ENCODE measurements at regions not wholly inside any gene's neighbourhood (a gene's known extent, or its start where the extent isn't known, plus 50 kb on each side); places are given as distances from the start of the nearest gene placed in this dataset.

GRCh38 chr16:20259541-20259940, 67.8 kb downstream of the GP2 start:
- Histone ChIP-seq H3K36me3 (ENCODE audit: control insufficient read depth, insufficient read depth, low read length) (no peaks in the 10 kb centered on the region), H3K27me3 (ENCODE audit: control insufficient read depth, insufficient read depth, low read length) (no peaks in the 10 kb centered on the region), H3K4me3 (ENCODE audit: low read depth, low read length) (no peak overlapping the region), H3K4me1 (ENCODE audit: control insufficient read depth, insufficient read depth, low read length) (no peaks in the 10 kb centered on the region), H3K9ac (ENCODE audit: low read depth, low read length) (no peak overlapping the region), H3K9me3 (ENCODE audit: control insufficient read depth, insufficient read depth, low read length) (no peaks in the 10 kb centered on the region)

DNA sequence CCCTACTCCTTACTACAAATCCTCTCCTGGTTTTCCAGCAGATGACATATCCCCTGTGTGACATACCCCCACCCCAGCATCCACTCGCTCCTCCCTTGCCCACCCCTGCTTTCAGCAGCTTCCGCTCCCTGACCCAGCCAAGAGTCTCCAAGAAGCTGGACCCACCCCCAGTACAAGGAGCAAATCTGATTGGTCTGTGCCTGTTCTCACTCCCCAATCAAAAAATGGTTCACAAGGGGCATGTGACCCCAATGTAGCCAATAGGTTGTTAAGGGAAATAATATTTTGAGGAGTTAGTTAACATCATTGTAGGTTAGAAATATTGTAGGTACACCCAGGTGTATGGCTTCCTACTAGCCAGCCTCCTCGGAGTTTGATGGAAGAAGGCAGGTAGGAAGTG, 70.1 kb downstream of the GP2 start:
- no peaks in the 10 kb centered on the region for H3K27me3 ChIP-seq (ENCODE audit: control insufficient read depth, insufficient read depth, low read length)
- H3K9ac ChIP-seq (ENCODE audit: low read depth, low read length), result no peak overlapping the region
- H3K9me3 ChIP-seq (ENCODE audit: control insufficient read depth, insufficient read depth, low read length), result no peaks in the 10 kb centered on the region
- H3K4me1 ChIP-seq (ENCODE audit: control insufficient read depth, insufficient read depth, low read length), result no peaks in the 10 kb centered on the region
- H3K4me3 ChIP-seq (ENCODE audit: low read depth, low read length), result no peak overlapping the region
- H3K36me3 ChIP-seq (ENCODE audit: control insufficient read depth, insufficient read depth, low read length), result no peaks in the 10 kb centered on the region

DNA sequence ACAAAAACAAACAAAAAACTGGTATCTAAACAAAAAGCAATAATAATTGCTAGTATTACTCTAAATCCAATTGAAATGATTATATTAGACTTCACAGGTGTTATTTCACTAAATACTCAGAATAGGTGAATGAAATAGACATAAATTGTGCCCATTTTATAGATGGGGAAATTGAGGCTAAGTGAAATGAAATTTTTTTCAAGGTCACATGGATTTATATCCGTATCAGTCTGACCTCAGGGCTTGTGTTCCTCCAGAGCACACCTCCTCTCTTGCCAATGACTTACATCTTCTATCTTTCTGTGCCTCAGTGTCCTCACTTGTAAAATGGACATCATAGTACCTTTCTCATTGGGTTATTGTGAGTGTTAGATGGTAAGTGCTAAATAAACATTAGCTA, 72.3 kb downstream of the GP2 start:
- Histone ChIP-seq H3K9ac (ENCODE audit: low read depth, low read length) (no peak overlapping the region), H3K4me3 (ENCODE audit: low read depth, low read length) (no peak overlapping the region), H3K9me3 (ENCODE audit: control insufficient read depth, insufficient read depth, low read length) (no peaks in the 10 kb centered on the region), H3K4me1 (ENCODE audit: control insufficient read depth, insufficient read depth, low read length) (no peaks in the 10 kb centered on the region), H3K36me3 (ENCODE audit: control insufficient read depth, insufficient read depth, low read length) (no peaks in the 10 kb centered on the region), H3K27me3 (ENCODE audit: control insufficient read depth, insufficient read depth, low read length) (no peaks in the 10 kb centered on the region)

DNA sequence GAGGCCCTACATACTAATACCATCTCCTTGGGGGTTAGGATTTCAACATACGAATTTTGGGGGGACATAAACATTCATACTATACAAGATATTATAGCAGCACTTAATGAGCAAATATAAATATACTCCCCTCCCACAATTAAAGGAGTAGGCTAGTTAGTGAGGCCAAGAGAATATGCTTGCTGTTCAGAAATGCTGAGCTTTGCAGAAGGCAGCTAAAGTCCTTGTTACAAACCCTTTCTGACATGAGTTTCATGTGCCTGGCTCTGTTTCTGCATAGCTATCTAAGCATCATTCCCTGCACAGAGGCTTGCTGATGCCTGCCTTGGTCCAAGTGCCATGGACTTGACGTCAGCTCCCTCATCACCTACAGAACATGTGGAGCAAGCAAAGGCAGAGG, 73.5 kb downstream of the GP2 start:
- Histone ChIP-seq H3K27me3 (ENCODE audit: control insufficient read depth, insufficient read depth, low read length) (no peaks in the 10 kb centered on the region), H3K36me3 (ENCODE audit: control insufficient read depth, insufficient read depth, low read length) (no peaks in the 10 kb centered on the region), H3K4me1 (ENCODE audit: control insufficient read depth, insufficient read depth, low read length) (no peaks in the 10 kb centered on the region), H3K4me3 (ENCODE audit: low read depth, low read length) (no peak overlapping the region), H3K9me3 (ENCODE audit: control insufficient read depth, insufficient read depth, low read length) (no peaks in the 10 kb centered on the region), H3K9ac (ENCODE audit: low read depth, low read length) (no peak overlapping the region)

GRCh38 chr16:20249211-20249610, 78.1 kb downstream of the GP2 start:
- Histone ChIP-seq H3K27me3 (ENCODE audit: control insufficient read depth, insufficient read depth, low read length) (no peaks in the 10 kb centered on the region), H3K4me1 (ENCODE audit: control insufficient read depth, insufficient read depth, low read length) (peaks cover under 1% of the 10 kb centered on the region), H3K9me3 (ENCODE audit: control insufficient read depth, insufficient read depth, low read length) (no peaks in the 10 kb centered on the region), H3K36me3 (ENCODE audit: control insufficient read depth, insufficient read depth, low read length) (no peaks in the 10 kb centered on the region), H3K9ac (ENCODE audit: low read depth, low read length) (no peak overlapping the region), H3K4me3 (ENCODE audit: low read depth, low read length) (no peak overlapping the region)

GRCh38 chr16:20247076-20247475, 80.2 kb downstream of the GP2 start:
- no peaks in the 10 kb centered on the region for H3K9me3 ChIP-seq (ENCODE audit: control insufficient read depth, insufficient read depth, low read length)
- no peak overlapping the region for H3K9ac ChIP-seq (ENCODE audit: low read depth, low read length)
- H3K36me3 ChIP-seq (ENCODE audit: control insufficient read depth, insufficient read depth, low read length), result no peaks in the 10 kb centered on the region
- no peak overlapping the region for H3K4me3 ChIP-seq (ENCODE audit: low read depth, low read length)
- no peaks in the 10 kb centered on the region for H3K27me3 ChIP-seq (ENCODE audit: control insufficient read depth, insufficient read depth, low read length)
- H3K4me1 ChIP-seq (ENCODE audit: control insufficient read depth, insufficient read depth, low read length), result peaks cover 6% of the 10 kb centered on the region

- Histone ChIP-seq H3K9me3 (ENCODE audit: control insufficient read depth, insufficient read depth, low read length) (peaks cover 3% of the 10 kb centered on the region), H3K27me3 (ENCODE audit: control insufficient read depth, insufficient read depth, low read length) (no peaks in the 10 kb centered on the region)
These were observed 83.5 kb downstream of the GP2 start for GRCh38 chr16:20243731-20244281.

DNA sequence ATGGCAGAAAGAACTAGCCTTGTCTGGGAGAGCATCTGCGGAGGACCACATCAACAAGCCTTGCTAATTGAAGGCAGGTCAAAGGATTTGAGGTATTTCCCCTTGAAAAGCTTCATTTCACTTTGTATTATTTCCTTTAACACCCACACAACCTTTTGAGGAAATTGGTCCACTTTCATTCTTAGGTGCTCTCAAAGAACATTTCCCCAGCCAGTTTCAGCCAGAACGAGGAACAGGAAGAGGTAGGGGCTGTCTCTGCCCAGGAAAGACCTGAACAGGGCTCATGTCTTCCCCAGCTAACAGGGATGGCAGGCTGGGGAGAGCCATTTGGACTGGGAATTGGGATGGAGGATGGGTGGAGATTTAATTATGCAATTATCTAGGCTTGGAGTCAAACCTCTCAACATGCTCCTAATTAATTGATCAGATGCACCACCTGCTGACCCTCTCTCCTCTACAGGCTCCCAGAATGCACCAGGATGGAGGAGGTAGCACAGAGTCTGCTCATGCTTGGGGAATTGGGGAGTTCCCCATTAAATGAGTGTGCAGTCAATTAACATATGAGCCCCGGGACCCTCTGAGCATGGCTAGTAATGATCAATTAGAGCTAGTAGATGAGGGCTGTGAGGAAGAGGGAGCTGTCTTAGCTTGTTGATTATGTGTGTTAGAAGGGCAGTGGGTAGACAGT, 84.6 kb downstream of the GP2 start:
- H3K4me1 ChIP-seq (ENCODE audit: control insufficient read depth, insufficient read depth, low read length), result peaks cover 6% of the 10 kb centered on the region

More at GRCh38 chr16:20243731-20244281, 83.5 kb downstream of the GP2 start:
- Histone ChIP-seq H3K9ac (ENCODE audit: low read depth, low read length) (no peak overlapping the region), H3K36me3 (ENCODE audit: control insufficient read depth, insufficient read depth, low read length) (no peaks in the 10 kb centered on the region), H3K4me3 (ENCODE audit: low read depth, low read length) (no peak overlapping the region), H3K4me1 (ENCODE audit: control insufficient read depth, insufficient read depth, low read length) (peaks cover 6% of the 10 kb centered on the region)

DNA sequence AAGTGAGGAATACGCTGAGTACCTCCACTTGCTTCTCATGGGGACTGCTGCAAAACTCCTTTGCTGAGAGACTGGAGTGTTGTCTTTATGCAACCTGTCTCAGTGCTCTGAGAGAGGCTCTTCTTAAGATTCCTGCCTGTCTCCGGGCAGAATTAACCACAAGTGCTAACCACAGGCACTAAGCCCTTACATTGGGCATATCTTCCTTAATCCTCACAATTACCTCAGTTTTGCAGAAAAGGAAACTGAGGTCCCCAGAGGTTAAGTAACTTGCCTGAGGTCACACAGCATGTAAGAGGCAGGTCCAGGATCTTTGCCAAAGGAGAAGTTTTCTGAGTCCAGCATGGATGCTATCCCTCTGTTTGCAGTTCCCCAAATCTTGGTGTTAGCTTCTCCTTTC, 86.0 kb downstream of the GP2 start:
- H3K9me3 ChIP-seq (ENCODE audit: control insufficient read depth, insufficient read depth, low read length), result peaks cover 3% of the 10 kb centered on the region
- H3K9ac ChIP-seq (ENCODE audit: low read depth, low read length), result no peak overlapping the region
- no peak overlapping the region for H3K4me3 ChIP-seq (ENCODE audit: low read depth, low read length)
- H3K27me3 ChIP-seq (ENCODE audit: control insufficient read depth, insufficient read depth, low read length), result no peaks in the 10 kb centered on the region
- no peaks in the 10 kb centered on the region for H3K36me3 ChIP-seq (ENCODE audit: control insufficient read depth, insufficient read depth, low read length)
- peaks cover 6% of the 10 kb centered on the region for H3K4me1 ChIP-seq (ENCODE audit: control insufficient read depth, insufficient read depth, low read length)

More for the DNA sequence above, 84.6 kb downstream of the GP2 start:
- Histone ChIP-seq H3K9me3 (ENCODE audit: control insufficient read depth, insufficient read depth, low read length) (peaks cover 3% of the 10 kb centered on the region), H3K36me3 (ENCODE audit: control insufficient read depth, insufficient read depth, low read length) (no peaks in the 10 kb centered on the region), H3K9ac (ENCODE audit: low read depth, low read length) (no peak overlapping the region), H3K4me3 (ENCODE audit: low read depth, low read length) (no peak overlapping the region), H3K27me3 (ENCODE audit: control insufficient read depth, insufficient read depth, low read length) (no peaks in the 10 kb centered on the region)

- no peaks in the 10 kb centered on the region for H3K36me3 ChIP-seq (ENCODE audit: control insufficient read depth, insufficient read depth, low read length)
These were observed 90.6 kb downstream of the GP2 start for GRCh38 chr16:20236579-20237289.

GRCh38 chr16:20225228-20225733, 102.0 kb downstream of the GP2 start:
- Histone ChIP-seq H3K4me1 (ENCODE audit: control insufficient read depth, insufficient read depth, low read length) (no peaks in the 10 kb centered on the region), H3K4me3 (ENCODE audit: low read depth, low read length) (no peak overlapping the region), H3K9me3 (ENCODE audit: control insufficient read depth, insufficient read depth, low read length) (peaks cover 5% of the 10 kb centered on the region), H3K36me3 (ENCODE audit: control insufficient read depth, insufficient read depth, low read length) (no peaks in the 10 kb centered on the region), H3K27me3 (ENCODE audit: control insufficient read depth, insufficient read depth, low read length) (no peaks in the 10 kb centered on the region), H3K9ac (ENCODE audit: low read depth, low read length) (no peak overlapping the region)

More at GRCh38 chr16:20236579-20237289, 90.6 kb downstream of the GP2 start:
- H3K4me1 ChIP-seq (ENCODE audit: control insufficient read depth, insufficient read depth, low read length), result no peaks in the 10 kb centered on the region
- H3K4me3 ChIP-seq (ENCODE audit: low read depth, low read length), result no peak overlapping the region
- H3K9ac ChIP-seq (ENCODE audit: low read depth, low read length), result no peak overlapping the region
- peaks cover 3% of the 10 kb centered on the region for H3K9me3 ChIP-seq (ENCODE audit: control insufficient read depth, insufficient read depth, low read length)
- H3K27me3 ChIP-seq (ENCODE audit: control insufficient read depth, insufficient read depth, low read length), result no peaks in the 10 kb centered on the region

- no peak overlapping the region for H3K4me3 ChIP-seq (ENCODE audit: low read depth, low read length)
- H3K27me3 ChIP-seq (ENCODE audit: control insufficient read depth, insufficient read depth, low read length), result no peaks in the 10 kb centered on the region
- no peaks in the 10 kb centered on the region for H3K4me1 ChIP-seq (ENCODE audit: control insufficient read depth, insufficient read depth, low read length)
- no peak overlapping the region for H3K9ac ChIP-seq (ENCODE audit: low read depth, low read length)
- no peaks in the 10 kb centered on the region for H3K36me3 ChIP-seq (ENCODE audit: control insufficient read depth, insufficient read depth, low read length)
- H3K9me3 ChIP-seq (ENCODE audit: control insufficient read depth, insufficient read depth, low read length), result peaks cover 2% of the 10 kb centered on the region
These were observed 106.1 kb downstream of the GP2 start for GRCh38 chr16:20221208-20221607.

Measured in iPS-15b (cell line).